ENCODE measurements at regions not wholly inside any gene's neighbourhood (a gene's known extent, or its start where the extent isn't known, plus 50 kb on each side); places are given as distances from the start of the nearest gene placed in this dataset.

DNA sequence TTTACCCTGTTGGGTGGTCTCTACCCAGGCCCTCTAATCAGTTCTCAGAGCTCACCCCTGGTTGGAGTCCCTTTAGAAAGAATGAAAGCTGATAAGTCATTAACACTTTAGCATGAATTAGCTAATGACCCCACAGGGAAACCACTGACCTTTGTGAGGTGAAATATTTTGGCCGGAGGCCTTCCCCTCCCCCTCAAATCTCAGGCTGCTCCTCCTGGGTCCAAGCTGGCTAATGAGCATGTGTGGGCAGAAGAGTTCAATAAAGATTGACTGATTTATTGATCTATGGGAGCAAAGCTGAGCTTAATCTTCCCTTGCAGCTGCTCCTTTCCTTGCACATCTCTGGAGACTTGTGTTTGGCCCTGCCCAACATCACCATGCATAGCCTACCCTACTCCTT is 78.8 kb upstream of the CCDC85A start (continued):
- TF ChIP-seq ZNF274 (IDR thresholded peaks at IDR 0.05; ENCODE audit: borderline replicate concordance, extremely low read depth, low read length) (no peak), FOSL1 (IDR thresholded peaks at IDR 0.05; ENCODE audit: insufficient read depth, low read depth, low read length) (no peak), CEBPB (IDR thresholded peaks at IDR 0.05; ENCODE audit: low read depth, low read length) (no peak), CBX5 (IDR thresholded peaks at IDR 0.05; ENCODE audit: low read depth, low read length) (no peak)

Measured in H1 (cell line).